ENCODE measurements at regions not wholly inside any gene's neighbourhood (a gene's known extent, or its start where the extent isn't known, plus 50 kb on each side); places are given as distances from the start of the nearest gene placed in this dataset.

- dilution Hi-C loops (cut with MboI; ENCODE audit: extremely low pct_ligation_motif_present, low sequenced_read_pairs) (no loop called here), intact Hi-C loops (cut with micrococcal nuclease) (no loop called here)
- H3K9me3 ChIP-seq (replicated peaks; ENCODE audit: control insufficient read depth, insufficient read depth, low read length) = no peaks in the 10 kb centered on the region
- H2AFZ ChIP-seq (ENCODE audit: low read depth, low read length) = no peak overlapping the region
- H4K20me1 ChIP-seq (replicated peaks; ENCODE audit: control insufficient read depth, extremely low read depth, insufficient read depth, low read length) = no peaks in the 10 kb centered on the region
- no peak overlapping the region for H3K9ac ChIP-seq (replicated peaks; ENCODE audit: extremely low read depth, insufficient read depth, low read length)
- TF ChIP-seq EZH2 (IDR thresholded peaks at IDR 0.05; ENCODE audit: borderline replicate concordance, low read depth, low read length, severe bottlenecking) = no peak
- no peak for DNase-seq (ENCODE audit: low read depth, low spot score)
- ChIA-PET POLR2A (no interaction called here), CTCF (no interaction called here)
- H3K9me1 ChIP-seq (replicated peaks; ENCODE audit: control insufficient read depth, extremely low read depth, insufficient read depth, low read length) = no peaks in the 10 kb centered on the region
- no peaks in the 10 kb centered on the region for H3K79me2 ChIP-seq (ENCODE audit: control insufficient read depth, insufficient read depth, low read length)
- H3K27me3 ChIP-seq (ENCODE audit: control insufficient read depth in 2 of 2, insufficient read depth in 2 of 2, low read length in 2 of 2) = no peaks in the 10 kb centered on the region
- no peak for FAIRE-seq
- no peak overlapping the region for H3K4me3 ChIP-seq (replicated peaks in 1 of 3; ENCODE audit: insufficient read depth in 1 of 3, low read depth in 1 of 3, low read length in 3 of 3)
- H3K27ac ChIP-seq (ENCODE audit: insufficient read depth, low read depth, low read length) = no peak overlapping the region
- no TSS peak for BruUV-seq (replicated peaks)
- no peak overlapping the region for H3K4me2 ChIP-seq (ENCODE audit: insufficient read depth, low read length)
- no peaks in the 10 kb centered on the region for H3K4me1 ChIP-seq (ENCODE audit: control insufficient read depth, extremely low read depth, insufficient read depth, low read length)
- H3K36me3 ChIP-seq (ENCODE audit: control insufficient read depth in 2 of 2, extremely low read depth in 1 of 2, insufficient read depth in 2 of 2, low read length in 2 of 2) = no peaks in the 10 kb centered on the region
Observed at GRCh38 chr11:95372097-95372656, 141.2 kb upstream of the SESN3 start.

GRCh38 chr11:95371153-95371552 lies 140.2 kb upstream of the SESN3 start:
- no peaks in the 10 kb centered on the region for H3K36me3 ChIP-seq (ENCODE audit: control insufficient read depth in 2 of 2, extremely low read depth in 1 of 2, insufficient read depth in 2 of 2, low read length in 2 of 2)
- no peak overlapping the region for H3K4me3 ChIP-seq (replicated peaks in 1 of 3; ENCODE audit: insufficient read depth in 1 of 3, low read depth in 1 of 3, low read length in 3 of 3)
- no peak for FAIRE-seq
- no peaks in the 10 kb centered on the region for H4K20me1 ChIP-seq (replicated peaks; ENCODE audit: control insufficient read depth, extremely low read depth, insufficient read depth, low read length)
- H3K27ac ChIP-seq (ENCODE audit: insufficient read depth, low read depth, low read length) = no peak overlapping the region
- dilution Hi-C loops (cut with MboI; ENCODE audit: extremely low pct_ligation_motif_present, low sequenced_read_pairs) (no loop called here), intact Hi-C loops (cut with micrococcal nuclease) (no loop called here)
- no peak for DNase-seq (ENCODE audit: low read depth, low spot score)
- no peaks in the 10 kb centered on the region for H3K27me3 ChIP-seq (ENCODE audit: control insufficient read depth in 2 of 2, insufficient read depth in 2 of 2, low read length in 2 of 2)
- H3K9me3 ChIP-seq (replicated peaks; ENCODE audit: control insufficient read depth, insufficient read depth, low read length) = no peaks in the 10 kb centered on the region
- H3K4me1 ChIP-seq (ENCODE audit: control insufficient read depth, extremely low read depth, insufficient read depth, low read length) = no peaks in the 10 kb centered on the region
- H3K9ac ChIP-seq (replicated peaks; ENCODE audit: extremely low read depth, insufficient read depth, low read length) = no peak overlapping the region
- ChIA-PET POLR2A (no interaction called here), CTCF (interaction anchor here (1.1 kb wide), 2 partner anchors 17 to 334 kb away, joined by 4 read pairs; no protein-coding TSS in a partner anchor)
- BruUV-seq (replicated peaks) = no TSS peak
- no peak overlapping the region for H3K4me2 ChIP-seq (ENCODE audit: insufficient read depth, low read length)
- H3K79me2 ChIP-seq (ENCODE audit: control insufficient read depth, insufficient read depth, low read length) = no peaks in the 10 kb centered on the region
- H3K9me1 ChIP-seq (replicated peaks; ENCODE audit: control insufficient read depth, extremely low read depth, insufficient read depth, low read length) = no peaks in the 10 kb centered on the region
- H2AFZ ChIP-seq (ENCODE audit: low read depth, low read length) = no peak overlapping the region
- no peak for TF ChIP-seq POLR2A (IDR thresholded peaks at IDR 0.05; ENCODE audit: low read depth, low read length)
- TF ChIP-seq JUN (IDR thresholded peaks at IDR 0.05; ENCODE audit: borderline replicate concordance, insufficient read depth, insufficient read length, low read depth) = no peak
- no peak for TF ChIP-seq GATA2 (IDR thresholded peaks at IDR 0.05; ENCODE audit: insufficient read depth, insufficient read length, low read depth, low read length)
- no peak for TF ChIP-seq EZH2 (IDR thresholded peaks at IDR 0.05; ENCODE audit: borderline replicate concordance, low read depth, low read length, severe bottlenecking)
- no peak for TF ChIP-seq MYC (IDR thresholded peaks at IDR 0.05; ENCODE audit: low read depth, low read length)
- TF ChIP-seq POLR2AphosphoS5 (IDR thresholded peaks at IDR 0.05; ENCODE audit: insufficient read depth, low read depth, low read length) = no peak
- no peak for TF ChIP-seq FOS (IDR thresholded peaks at IDR 0.05; ENCODE audit: borderline replicate concordance, insufficient read depth, low read length)
- no peak for TF ChIP-seq CTCF (IDR thresholded peaks at IDR 0.05; ENCODE audit: extremely low read depth in 1 of 2, insufficient read depth in 1 of 2, low read depth in 1 of 2, low read length in 2 of 2)
- no peak for TF ChIP-seq MAX (IDR thresholded peaks at IDR 0.05; ENCODE audit: insufficient read depth, insufficient read length)

Measured in endothelial cell of umbilical vein (primary cell).